Thyroid gland (tissue), 4 donors: ENCODE measurements at regions not wholly inside any gene's neighbourhood (a gene's known extent, or its start where the extent isn't known, plus 50 kb on each side); places are given as distances from the start of the nearest gene placed in this dataset.

Experiments
- POLR2A ChIP-seq, 2 donors: fragments of 450-650 bp; IDR thresholded peaks; one replicate each; pipeline ENCODE4 v1.6.1; 2017; ENCODE audit warnings: antibody characterized with exemption in 2 of 2, mild to moderate bottlenecking in 2 of 2, moderate library complexity in 1 of 2
- TF ChIP-seq, protein P1 (sequence below), 6 experiments: fragments of 200-600 bp in 3 of 6; fragments of 450-650 bp in 3 of 6; sonication (generic) in 3 of 6; IDR thresholded peaks; one replicate each; pipeline ENCODE4 v1.5.1; 2016 to 2019; ENCODE audit warnings: antibody characterized with exemption in 6 of 6, mild to moderate bottlenecking in 2 of 6, inconsistent platforms in 1 of 6, moderate library complexity in 1 of 6

DNA sequence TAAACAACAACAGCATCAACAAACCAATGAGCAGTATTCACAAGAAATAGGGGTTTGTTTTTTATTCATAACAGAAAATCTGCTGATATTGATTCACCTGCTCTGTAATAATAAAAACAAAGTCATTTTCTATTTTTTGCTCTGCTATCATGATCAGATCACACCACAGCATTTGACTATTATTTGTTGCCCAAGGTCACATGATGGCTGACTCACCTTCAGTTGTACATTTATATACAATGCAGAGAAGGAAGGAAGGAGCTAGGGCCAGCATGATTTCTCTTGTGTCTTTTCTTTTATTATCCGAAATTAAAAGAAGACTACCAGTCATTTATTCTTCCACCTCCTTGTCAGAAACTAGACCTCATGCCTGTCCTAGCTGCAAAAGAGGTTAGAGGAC lies 1427.7 kb upstream of the CELF4 start:
- TF ChIP-seq POLR2A (IDR thresholded peaks at IDR 0.05), result no peak
- TF ChIP-seq, protein P1, sequence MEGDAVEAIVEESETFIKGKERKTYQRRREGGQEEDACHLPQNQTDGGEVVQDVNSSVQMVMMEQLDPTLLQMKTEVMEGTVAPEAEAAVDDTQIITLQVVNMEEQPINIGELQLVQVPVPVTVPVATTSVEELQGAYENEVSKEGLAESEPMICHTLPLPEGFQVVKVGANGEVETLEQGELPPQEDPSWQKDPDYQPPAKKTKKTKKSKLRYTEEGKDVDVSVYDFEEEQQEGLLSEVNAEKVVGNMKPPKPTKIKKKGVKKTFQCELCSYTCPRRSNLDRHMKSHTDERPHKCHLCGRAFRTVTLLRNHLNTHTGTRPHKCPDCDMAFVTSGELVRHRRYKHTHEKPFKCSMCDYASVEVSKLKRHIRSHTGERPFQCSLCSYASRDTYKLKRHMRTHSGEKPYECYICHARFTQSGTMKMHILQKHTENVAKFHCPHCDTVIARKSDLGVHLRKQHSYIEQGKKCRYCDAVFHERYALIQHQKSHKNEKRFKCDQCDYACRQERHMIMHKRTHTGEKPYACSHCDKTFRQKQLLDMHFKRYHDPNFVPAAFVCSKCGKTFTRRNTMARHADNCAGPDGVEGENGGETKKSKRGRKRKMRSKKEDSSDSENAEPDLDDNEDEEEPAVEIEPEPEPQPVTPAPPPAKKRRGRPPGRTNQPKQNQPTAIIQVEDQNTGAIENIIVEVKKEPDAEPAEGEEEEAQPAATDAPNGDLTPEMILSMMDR (IDR thresholded peaks at IDR 0.05), result no peak
